GM18502 (cell line): ENCODE measurements at regions not wholly inside any gene's neighbourhood (a gene's known extent, or its start where the extent isn't known, plus 50 kb on each side); places are given as distances from the start of the nearest gene placed in this dataset.

Source experiments
- ATAC-seq: cut with Tn5 transposase; IDR thresholded peaks from one replicate; pipeline ENCODE4 v1.9.1; 2021; ENCODE audit warnings: mild to moderate bottlenecking; ENCODE audit not compliant: unreplicated experiment, poor library complexity

- no peak for ATAC-seq
Observed at GRCh38 chr18:41842886-41843285, 112.1 kb upstream of the PIK3C3 start.

GRCh38 chr18:41829647-41830516 lies 125.2 kb upstream of the PIK3C3 start:
- ATAC-seq, result no peak

- ATAC-seq, result no peak
Observed at GRCh38 chr18:41828137-41828536, 126.9 kb upstream of the PIK3C3 start.

- ATAC-seq, result no peak
Observed at GRCh38 chr18:41820784-41821183, 134.2 kb upstream of the PIK3C3 start.

GRCh38 chr18:41818381-41819355 lies 136.4 kb upstream of the PIK3C3 start:
- ATAC-seq, result no peak

GRCh38 chr18:41814651-41815050 lies 140.4 kb upstream of the PIK3C3 start:
- ATAC-seq, result no peak

- no peak for ATAC-seq
Observed at GRCh38 chr18:41809652-41810051, 145.4 kb upstream of the PIK3C3 start.

GRCh38 chr18:41805341-41805740 lies 149.7 kb upstream of the PIK3C3 start:
- ATAC-seq, result no peak

- no peak for ATAC-seq
Observed at GRCh38 chr18:41798879-41799278, 156.2 kb upstream of the PIK3C3 start.

- no peak for ATAC-seq
Observed at GRCh38 chr18:41790687-41791086, 164.3 kb upstream of the PIK3C3 start.

- ATAC-seq, result no peak
Observed at GRCh38 chr18:41789001-41789400, 166.0 kb upstream of the PIK3C3 start.

- no peak for ATAC-seq
Observed at GRCh38 chr18:41783879-41784278, 171.2 kb upstream of the PIK3C3 start.

GRCh38 chr18:41783065-41783818 lies 171.8 kb upstream of the PIK3C3 start:
- no peak for ATAC-seq

- no peak for ATAC-seq
Observed at GRCh38 chr18:41771973-41772372, 183.1 kb upstream of the PIK3C3 start.

GRCh38 chr18:41769265-41769664 lies 185.8 kb upstream of the PIK3C3 start:
- no peak for ATAC-seq

GRCh38 chr18:41768467-41768866 lies 186.6 kb upstream of the PIK3C3 start:
- ATAC-seq, result no peak

- ATAC-seq, result no peak
Observed at GRCh38 chr18:41767960-41768359, 187.1 kb upstream of the PIK3C3 start.

GRCh38 chr18:41765460-41765859 lies 189.6 kb upstream of the PIK3C3 start:
- no peak for ATAC-seq

- no peak for ATAC-seq
Observed at GRCh38 chr18:41763361-41763760, 191.7 kb upstream of the PIK3C3 start.

GRCh38 chr18:41761333-41762018 lies 193.6 kb upstream of the PIK3C3 start:
- ATAC-seq, result no peak
